Loucy (cell line): ENCODE measurements at regions not wholly inside any gene's neighbourhood (a gene's known extent, or its start where the extent isn't known, plus 50 kb on each side); places are given as distances from the start of the nearest gene placed in this dataset.
"Not testable (repeated sequence)": the region's sequence is repeated elsewhere in the genome, so short reads cannot be mapped to it uniquely, and the experiment has no call there.

Experiments
- H2AFZ ChIP-seq: fragments of 200-600 bp; sonication (generic); 2 replicates; pipeline ENCODE4 v1.6.0; 2016; ENCODE audit warnings: antibody characterized with exemption, mild to moderate bottlenecking, low read length, moderate library complexity
- H3F3A ChIP-seq: fragments of 200-600 bp; 2 replicates; pipeline ENCODE4 v1.6.0; 2016; ENCODE audit warnings: antibody characterized with exemption, low read depth, mild to moderate bottlenecking
- H3K27me3 ChIP-seq: fragments of 200-600 bp; sonication (generic); 2 replicates; pipeline ENCODE4 v1.6.1; 2014; ENCODE audit warnings: low read length, mild to moderate bottlenecking; ENCODE audit not compliant: insufficient read depth, poor library complexity, severe bottlenecking
- H3K36me3 ChIP-seq: fragments of 200-600 bp; sonication (generic); 2 replicates; pipeline ENCODE4 v1.6.1; 2016; ENCODE audit warnings: low read length; ENCODE audit not compliant: insufficient read depth
- H3K4me1 ChIP-seq: fragments of 200-600 bp; sonication (generic); 2 replicates; pipeline ENCODE4 v1.5.1; 2014; ENCODE audit warnings: low read length, mild to moderate bottlenecking; ENCODE audit not compliant: insufficient read depth, poor library complexity, severe bottlenecking
- H3K4me2 ChIP-seq: fragments of 200-600 bp; sonication (generic); 2 replicates; pipeline ENCODE4 v1.6.0; 2014; ENCODE audit warnings: antibody characterized with exemption, low read length, low read depth, mild to moderate bottlenecking; ENCODE audit not compliant: poor library complexity, severe bottlenecking
- H3K4me3 ChIP-seq: fragments of 200-600 bp; sonication (generic); 2 replicates; pipeline ENCODE4 v1.5.1; 2014; ENCODE audit warnings: low read length, mild to moderate bottlenecking, mixed read lengths; ENCODE audit not compliant: poor library complexity, severe bottlenecking
- H3K79me2 ChIP-seq: fragments of 200-600 bp; sonication (generic); 2 replicates; pipeline ENCODE4 v1.6.1; 2014; ENCODE audit warnings: low read length; ENCODE audit not compliant: insufficient read depth
- H3K9ac ChIP-seq: fragments of 200-600 bp; sonication (generic); 2 replicates; pipeline ENCODE4 v1.6.0; 2014; ENCODE audit warnings: mild to moderate bottlenecking, low read depth, low read length, moderate library complexity; ENCODE audit not compliant: poor library complexity, severe bottlenecking
- H3K9me2 ChIP-seq: fragments of 200-600 bp; sonication (generic); replicated peaks from 2 replicates; pipeline ENCODE4 v1.6.1; 2016; ENCODE audit warnings: low read depth, low read length, mixed read lengths
- H3K9me3 ChIP-seq: fragments of 200-600 bp; sonication (generic); 2 replicates; pipeline ENCODE4 v1.6.1; 2014; ENCODE audit warnings: mild to moderate bottlenecking, antibody characterized with exemption, low read length, low read depth; ENCODE audit not compliant: insufficient read depth
- H4K20me1 ChIP-seq: fragments of 200-600 bp; sonication (generic); 2 replicates; pipeline ENCODE4 v1.6.0; 2014; ENCODE audit warnings: antibody characterized with exemption, low read length, mild to moderate bottlenecking; ENCODE audit not compliant: insufficient read depth, poor library complexity, severe bottlenecking
- CTCF ChIP-seq: fragments of 200-600 bp; sonication (generic); conservative IDR thresholded peaks from 2 replicates; pipeline ENCODE4 v1.5.1; 2014; ENCODE audit warnings: mild to moderate bottlenecking, antibody characterized with exemption, low read length
- EZH2phosphoT487 ChIP-seq: fragments of 200-600 bp; IDR thresholded peaks from 2 replicates; pipeline ENCODE4 v1.6.1; 2018; ENCODE audit warnings: antibody characterized with exemption, mild to moderate bottlenecking, moderate library complexity, borderline replicate concordance

DNA sequence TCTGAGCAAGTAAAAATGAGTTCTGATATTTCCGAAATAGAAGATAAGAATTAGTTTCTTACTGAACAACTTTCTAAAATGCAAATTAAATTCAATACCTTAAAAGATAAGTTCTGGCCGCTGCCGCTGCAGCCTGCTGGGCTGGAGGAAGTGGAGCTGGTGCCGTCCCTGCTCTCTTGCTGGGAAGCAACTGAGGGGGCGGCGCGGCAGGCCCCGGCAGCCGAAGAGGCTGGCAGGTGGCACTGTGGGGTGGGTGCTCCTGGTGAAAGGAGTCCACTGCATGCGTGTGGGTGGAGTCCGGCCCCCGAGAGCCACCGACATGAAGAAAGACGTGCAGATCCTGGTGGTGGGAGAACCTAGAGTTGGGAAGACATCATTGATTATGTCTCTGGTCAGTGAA lies 89.5 kb upstream of the ZNF519 start:
- Histone ChIP-seq H3K9ac (no peak overlapping the region), H3K9me2 (no peaks in the 10 kb centered on the region), H3K79me2 (no peaks in the 10 kb centered on the region), H3K4me2 (no peak overlapping the region), H3K27me3 (no peaks in the 10 kb centered on the region), H4K20me1 (no peaks in the 10 kb centered on the region), H2AFZ (no peak overlapping the region), H3K4me1 (no peaks in the 10 kb centered on the region), H3F3A (no peaks in the 10 kb centered on the region), H3K36me3 (peaks cover 3% of the 10 kb centered on the region; the same call in 1 of the 2 replicates), H3K9me3 (no peaks in the 10 kb centered on the region), H3K4me3 (no peak overlapping the region)
- TF ChIP-seq EZH2phosphoT487, result no peak
- no peak for TF ChIP-seq CTCF

DNA sequence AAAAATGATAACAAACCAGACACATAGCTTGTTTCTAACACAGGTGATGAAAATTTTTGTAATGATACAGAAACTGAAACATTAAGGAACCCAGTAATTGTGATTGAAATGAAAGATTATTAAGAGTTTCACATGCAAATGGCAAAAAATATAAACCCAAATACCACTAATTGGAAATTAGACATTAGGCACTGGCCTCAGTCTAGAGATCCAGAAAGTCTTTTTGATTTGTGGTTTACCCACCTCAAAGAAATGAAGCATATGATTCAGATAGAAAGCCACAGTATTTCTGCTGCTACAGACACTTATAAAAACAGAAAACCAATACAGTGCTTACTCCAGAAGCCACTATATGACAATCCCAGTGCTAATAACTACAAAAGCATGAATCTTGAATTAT lies 83.7 kb upstream of the ZNF519 start:
- H4K20me1 ChIP-seq, H3K4me1 ChIP-seq, H3K4me2 ChIP-seq: not testable (repeated sequence)

DNA sequence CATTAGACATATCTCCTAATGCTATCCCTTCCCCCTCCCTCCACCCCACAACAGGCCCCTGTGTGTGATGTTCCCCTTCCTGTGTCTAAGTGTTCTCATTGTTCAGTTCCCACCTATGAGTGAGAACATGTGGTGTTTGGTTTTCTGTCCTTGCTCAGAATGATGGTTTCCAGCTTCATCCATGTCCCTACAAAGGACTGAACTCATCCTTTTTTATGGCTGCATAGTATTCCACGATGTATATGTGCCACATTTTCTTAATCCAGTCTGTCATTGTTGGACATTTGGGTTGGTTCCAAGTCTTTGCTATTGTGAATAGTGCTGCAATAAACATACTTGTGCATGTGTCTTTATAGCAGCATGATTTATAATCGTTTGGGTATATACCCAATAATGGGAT lies 71.2 kb upstream of the ZNF519 start:
- not testable (repeated sequence) for H3K4me1 ChIP-seq, H2AFZ ChIP-seq, H3F3A ChIP-seq, H3K9me2 ChIP-seq, H3K9me3 ChIP-seq, H3K4me3 ChIP-seq, H3K4me2 ChIP-seq, H3K79me2 ChIP-seq, H4K20me1 ChIP-seq, H3K9ac ChIP-seq, H3K36me3 ChIP-seq, H3K27me3 ChIP-seq

More for the DNA sequence above, 83.7 kb upstream of the ZNF519 start:
- not testable (repeated sequence) for H3F3A ChIP-seq, H3K9me2 ChIP-seq, H3K79me2 ChIP-seq, H3K9me3 ChIP-seq, H3K4me3 ChIP-seq, H2AFZ ChIP-seq, H3K27me3 ChIP-seq, H3K36me3 ChIP-seq, H3K9ac ChIP-seq

GRCh38 chr18:14190776-14191442 lies 58.7 kb upstream of the ZNF519 start:
- not testable (repeated sequence) for H2AFZ ChIP-seq, H3F3A ChIP-seq, H3K9ac ChIP-seq, H3K36me3 ChIP-seq, H3K9me3 ChIP-seq, H3K27me3 ChIP-seq, H3K79me2 ChIP-seq, H3K4me2 ChIP-seq, H4K20me1 ChIP-seq, H3K4me3 ChIP-seq, H3K4me1 ChIP-seq, H3K9me2 ChIP-seq
